ENCODE measurements at regions not wholly inside any gene's neighbourhood (a gene's known extent, or its start where the extent isn't known, plus 50 kb on each side); places are given as distances from the start of the nearest gene placed in this dataset.

DNA sequence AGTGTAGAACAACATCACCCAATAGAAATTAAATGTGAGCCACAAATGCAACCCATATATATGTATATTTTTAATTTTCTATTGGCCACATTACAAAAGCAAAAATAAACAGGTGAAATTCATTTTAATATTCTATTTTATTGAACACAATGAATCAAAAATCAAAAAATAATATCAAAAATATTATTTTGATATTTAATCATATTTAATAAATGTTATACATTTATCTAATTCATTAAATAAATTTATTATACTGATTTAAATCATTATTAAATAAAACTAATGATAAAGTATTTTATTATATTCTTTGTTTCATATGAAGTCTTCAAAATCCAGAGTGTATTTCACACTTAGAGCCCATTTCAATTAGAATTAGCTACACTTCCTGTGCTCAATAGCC, 98.4 kb upstream of the MANEA start:
- no peak for DNase-seq
- Histone ChIP-seq H3K4me1 (ENCODE audit: control insufficient read depth, insufficient read depth, low read length) (no peaks in the 10 kb centered on the region), H3K4me3 (ENCODE audit: low read length) (no peak overlapping the region), H3K9me3 (ENCODE audit: control insufficient read depth, low read depth, low read length) (no peaks in the 10 kb centered on the region), H3K36me3 (ENCODE audit: control insufficient read depth, insufficient read depth, low read length) (no peaks in the 10 kb centered on the region), H3K27ac (ENCODE audit: low read length) (no peak overlapping the region), H3K27me3 (ENCODE audit: control insufficient read depth, insufficient read depth, low read length) (no peaks in the 10 kb centered on the region)

DNA sequence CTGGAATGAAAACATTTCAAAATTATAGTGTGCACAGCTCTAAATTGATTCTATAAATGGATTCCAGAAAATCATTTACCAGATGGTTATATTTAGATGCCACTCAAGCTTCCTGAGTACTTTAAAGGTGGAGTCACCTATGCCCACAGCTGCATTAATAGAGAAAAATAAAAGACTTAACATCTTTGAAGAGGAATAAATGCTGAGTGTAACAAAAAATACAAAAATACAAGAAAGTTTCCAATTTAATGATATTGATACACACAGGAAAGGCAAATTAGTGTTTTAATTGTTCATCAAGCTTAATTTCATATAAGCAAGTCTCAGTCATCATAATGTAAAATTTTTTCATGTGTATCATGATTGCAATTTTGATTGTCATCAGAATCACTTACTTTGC, 89.5 kb upstream of the MANEA start:
- no peaks in the 10 kb centered on the region for H3K4me1 ChIP-seq (ENCODE audit: control insufficient read depth, insufficient read depth, low read length)
- H3K9me3 ChIP-seq (ENCODE audit: control insufficient read depth, low read depth, low read length) = no peaks in the 10 kb centered on the region
- no peak overlapping the region for H3K27ac ChIP-seq (ENCODE audit: low read length)
- H3K36me3 ChIP-seq (ENCODE audit: control insufficient read depth, insufficient read depth, low read length) = no peaks in the 10 kb centered on the region
- no peaks in the 10 kb centered on the region for H3K27me3 ChIP-seq (ENCODE audit: control insufficient read depth, insufficient read depth, low read length)
- no peak overlapping the region for H3K4me3 ChIP-seq (ENCODE audit: low read length)
- DNase-seq = no peak

GRCh38 chr6:95489185-95489863, 88.0 kb upstream of the MANEA start:
- no peak for DNase-seq
- no peak overlapping the region for H3K27ac ChIP-seq (ENCODE audit: low read length)
- no peaks in the 10 kb centered on the region for H3K9me3 ChIP-seq (ENCODE audit: control insufficient read depth, low read depth, low read length)
- H3K27me3 ChIP-seq (ENCODE audit: control insufficient read depth, insufficient read depth, low read length) = no peaks in the 10 kb centered on the region
- WGBS (ENCODE audit: insufficient coverage, low lambda C conversion rate) = no CpG with 5 or more reads among the region's 3 CpGs
- no peaks in the 10 kb centered on the region for H3K36me3 ChIP-seq (ENCODE audit: control insufficient read depth, insufficient read depth, low read length)
- H3K4me1 ChIP-seq (ENCODE audit: control insufficient read depth, insufficient read depth, low read length) = no peaks in the 10 kb centered on the region
- H3K4me3 ChIP-seq (ENCODE audit: low read length) = no peak overlapping the region

- WGBS (ENCODE audit: insufficient coverage, low lambda C conversion rate) = no CpG with 5 or more reads among the region's 28 CpGs
- H3K4me3 ChIP-seq (ENCODE audit: low read length) = no peak overlapping the region
- peaks cover 8% of the 10 kb centered on the region for H3K9me3 ChIP-seq (ENCODE audit: control insufficient read depth, low read depth, low read length)
- DNase-seq = no peak
- no peaks in the 10 kb centered on the region for H3K4me1 ChIP-seq (ENCODE audit: control insufficient read depth, insufficient read depth, low read length)
- no peaks in the 10 kb centered on the region for H3K27me3 ChIP-seq (ENCODE audit: control insufficient read depth, insufficient read depth, low read length)
- H3K36me3 ChIP-seq (ENCODE audit: control insufficient read depth, insufficient read depth, low read length) = no peaks in the 10 kb centered on the region
- no peak overlapping the region for H3K27ac ChIP-seq (ENCODE audit: low read length)
Observed at GRCh38 chr6:95496769-95497426, 80.4 kb upstream of the MANEA start.

GRCh38 chr6:95501032-95501904, 76.1 kb upstream of the MANEA start:
- no CpG with 5 or more reads among the region's 4 CpGs for WGBS (ENCODE audit: insufficient coverage, low lambda C conversion rate)
- peaks cover 8% of the 10 kb centered on the region for H3K9me3 ChIP-seq (ENCODE audit: control insufficient read depth, low read depth, low read length)
- no peak overlapping the region for H3K4me3 ChIP-seq (ENCODE audit: low read length)
- H3K27me3 ChIP-seq (ENCODE audit: control insufficient read depth, insufficient read depth, low read length) = no peaks in the 10 kb centered on the region
- no peak for DNase-seq
- H3K4me1 ChIP-seq (ENCODE audit: control insufficient read depth, insufficient read depth, low read length) = no peaks in the 10 kb centered on the region
- no peak overlapping the region for H3K27ac ChIP-seq (ENCODE audit: low read length)
- no peaks in the 10 kb centered on the region for H3K36me3 ChIP-seq (ENCODE audit: control insufficient read depth, insufficient read depth, low read length)

GRCh38 chr6:95503568-95503967, 73.8 kb upstream of the MANEA start:
- WGBS (ENCODE audit: insufficient coverage, low lambda C conversion rate) = 71% methylated on average over 1 of the region's 1 CpG

GRCh38 chr6:95511404-95511803, 65.9 kb upstream of the MANEA start:
- DNase-seq = no peak
- H3K27me3 ChIP-seq (ENCODE audit: control insufficient read depth, insufficient read depth, low read length) = no peaks in the 10 kb centered on the region
- H3K27ac ChIP-seq (ENCODE audit: low read length) = no peak overlapping the region
- no peaks in the 10 kb centered on the region for H3K36me3 ChIP-seq (ENCODE audit: control insufficient read depth, insufficient read depth, low read length)
- H3K9me3 ChIP-seq (ENCODE audit: control insufficient read depth, low read depth, low read length) = no peaks in the 10 kb centered on the region
- WGBS (ENCODE audit: insufficient coverage, low lambda C conversion rate) = 43% methylated on average over 2 of the region's 4 CpGs
- H3K4me1 ChIP-seq (ENCODE audit: control insufficient read depth, insufficient read depth, low read length) = no peaks in the 10 kb centered on the region
- no peak overlapping the region for H3K4me3 ChIP-seq (ENCODE audit: low read length)

More at GRCh38 chr6:95503568-95503967, 73.8 kb upstream of the MANEA start:
- no peaks in the 10 kb centered on the region for H3K27me3 ChIP-seq (ENCODE audit: control insufficient read depth, insufficient read depth, low read length)
- H3K36me3 ChIP-seq (ENCODE audit: control insufficient read depth, insufficient read depth, low read length) = no peaks in the 10 kb centered on the region
- no peak overlapping the region for H3K4me3 ChIP-seq (ENCODE audit: low read length)
- no peak overlapping the region for H3K27ac ChIP-seq (ENCODE audit: low read length)
- no peak for DNase-seq
- no peaks in the 10 kb centered on the region for H3K4me1 ChIP-seq (ENCODE audit: control insufficient read depth, insufficient read depth, low read length)
- H3K9me3 ChIP-seq (ENCODE audit: control insufficient read depth, low read depth, low read length) = no peaks in the 10 kb centered on the region

DNA sequence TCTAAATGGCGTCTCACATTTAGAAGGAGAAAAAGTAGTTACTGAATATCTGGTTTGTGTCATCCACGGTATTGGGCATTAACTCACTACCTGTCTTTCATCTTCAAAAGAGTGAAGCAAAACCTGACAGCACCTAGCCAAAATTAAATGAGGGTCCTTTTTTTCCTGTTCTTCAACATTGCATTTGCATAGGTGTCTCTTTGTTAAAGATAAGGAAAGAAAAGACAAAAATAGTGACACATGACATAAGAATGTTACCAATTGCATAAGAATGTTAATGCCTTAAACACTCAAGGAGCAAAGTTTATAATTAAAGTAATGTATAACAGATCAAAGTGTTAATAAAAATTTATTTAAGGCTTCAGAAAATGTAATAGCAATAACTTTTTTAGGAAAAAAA, 61.4 kb upstream of the MANEA start:
- Histone ChIP-seq H3K27me3 (ENCODE audit: control insufficient read depth, insufficient read depth, low read length) (no peaks in the 10 kb centered on the region), H3K4me3 (ENCODE audit: low read length) (no peak overlapping the region), H3K9me3 (ENCODE audit: control insufficient read depth, low read depth, low read length) (peaks cover 3% of the 10 kb centered on the region), H3K27ac (ENCODE audit: low read length) (no peak overlapping the region), H3K4me1 (ENCODE audit: control insufficient read depth, insufficient read depth, low read length) (no peaks in the 10 kb centered on the region), H3K36me3 (ENCODE audit: control insufficient read depth, insufficient read depth, low read length) (no peaks in the 10 kb centered on the region)
- no peak for DNase-seq
- WGBS (ENCODE audit: insufficient coverage, low lambda C conversion rate) = 63% methylated on average over 1 of the region's 2 CpGs

DNA sequence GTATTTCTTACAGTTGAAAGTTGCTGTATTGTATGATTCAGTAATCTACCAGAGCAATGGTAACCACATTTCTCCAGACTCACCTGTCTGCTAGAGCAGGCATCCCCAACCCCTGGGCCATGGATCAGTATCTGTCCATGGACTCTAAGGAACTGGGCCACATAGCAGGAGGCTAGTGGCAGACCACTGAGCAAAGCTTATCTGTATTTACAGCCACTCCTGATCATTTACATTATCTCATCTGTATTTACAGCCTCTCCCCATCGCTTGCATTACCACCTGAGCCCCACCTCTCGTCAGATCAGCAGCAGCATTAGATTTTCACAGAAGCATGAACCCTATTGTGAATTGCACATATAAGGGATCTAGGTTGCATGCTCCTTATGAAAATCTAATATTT, 60.3 kb upstream of the MANEA start:
- Histone ChIP-seq H3K27ac (ENCODE audit: low read length) (no peak overlapping the region), H3K9me3 (ENCODE audit: control insufficient read depth, low read depth, low read length) (peaks cover 3% of the 10 kb centered on the region), H3K27me3 (ENCODE audit: control insufficient read depth, insufficient read depth, low read length) (no peaks in the 10 kb centered on the region), H3K4me1 (ENCODE audit: control insufficient read depth, insufficient read depth, low read length) (no peaks in the 10 kb centered on the region), H3K36me3 (ENCODE audit: control insufficient read depth, insufficient read depth, low read length) (no peaks in the 10 kb centered on the region), H3K4me3 (ENCODE audit: low read length) (no peak overlapping the region)
- no peak for DNase-seq
- no CpG with 5 or more reads among the region's 2 CpGs for WGBS (ENCODE audit: insufficient coverage, low lambda C conversion rate)

- no peak overlapping the region for H3K27ac ChIP-seq (ENCODE audit: low read length)
- H3K36me3 ChIP-seq (ENCODE audit: control insufficient read depth, insufficient read depth, low read length) = no peaks in the 10 kb centered on the region
- no peak overlapping the region for H3K4me3 ChIP-seq (ENCODE audit: low read length)
- WGBS (ENCODE audit: insufficient coverage, low lambda C conversion rate) = 70% methylated on average over 2 of the region's 3 CpGs
- DNase-seq = no peak
- no peaks in the 10 kb centered on the region for H3K4me1 ChIP-seq (ENCODE audit: control insufficient read depth, insufficient read depth, low read length)
- peaks cover 3% of the 10 kb centered on the region for H3K9me3 ChIP-seq (ENCODE audit: control insufficient read depth, low read depth, low read length)
- no peaks in the 10 kb centered on the region for H3K27me3 ChIP-seq (ENCODE audit: control insufficient read depth, insufficient read depth, low read length)
Observed at GRCh38 chr6:95517568-95517967, 59.8 kb upstream of the MANEA start.

Data from large intestine (tissue), 3 donors.